ENCODE measurements at regions not wholly inside any gene's neighbourhood (a gene's known extent, or its start where the extent isn't known, plus 50 kb on each side); places are given as distances from the start of the nearest gene placed in this dataset.

GRCh38 chr12:63362791-63363190, 211.8 kb upstream of the AVPR1A start:
- CTCF ChIA-PET: no interaction called here
- POLR2A ChIA-PET: no interaction called here
- no peak overlapping the region for H3K4me2 ChIP-seq (replicated peaks; ENCODE audit: low read depth, low read length, poor library complexity, severe bottlenecking)
- Mint-ChIP-seq H3K4me1 (no peaks in the 10 kb centered on the region), H3K4me3 (no peak overlapping the region), H3K9me3 (ENCODE audit: insufficient read depth) (no peaks in the 10 kb centered on the region), H3K27ac (no peak overlapping the region), H3K27me3 (no peaks in the 10 kb centered on the region)
- H3K4me1 ChIP-seq (ENCODE audit: control insufficient read depth in 2 of 2, insufficient read depth in 2 of 2, low read length in 2 of 2): no peaks in the 10 kb centered on the region
- H3K9ac ChIP-seq (ENCODE audit: low read length): no peak overlapping the region
- ATAC-seq (ENCODE audit: low read depth): no peak
- H3K79me2 ChIP-seq (ENCODE audit: control insufficient read depth, insufficient read depth, low read length): no peaks in the 10 kb centered on the region
- H2AFZ ChIP-seq (ENCODE audit: insufficient read depth, low read depth, low read length, poor library complexity, severe bottlenecking): no peak overlapping the region
- no peaks in the 10 kb centered on the region for H3K27me3 ChIP-seq (replicated peaks in 1 of 4; ENCODE audit: control extremely low read depth in 1 of 4, control insufficient read depth in 3 of 4, insufficient read depth in 4 of 4, low read length in 3 of 4)
- whole genome bisulfite sequencing (ENCODE audit: insufficient coverage): no CpG with 5 or more reads among the region's 1 CpG
- H4K20me1 ChIP-seq (ENCODE audit: control insufficient read depth, insufficient read depth, low read length, poor library complexity, severe bottlenecking): no peaks in the 10 kb centered on the region
- no peak for TF ChIP-seq CTCF (IDR thresholded peaks at IDR 0.05)
- TF ChIP-seq EZH2 (IDR thresholded peaks at IDR 0.05; ENCODE audit: borderline replicate concordance, insufficient read depth, low read depth, low read length, poor library complexity, severe bottlenecking): no peak
- DNase-seq: no peak
- H3K9me3 ChIP-seq (ENCODE audit: control extremely low read depth in 1 of 3, control insufficient read depth in 2 of 3, insufficient read depth in 1 of 3, low read length in 2 of 3): no peaks in the 10 kb centered on the region
- intact Hi-C loops (cut with micrococcal nuclease): no loop called here
- no peak overlapping the region for H3K4me3 ChIP-seq (ENCODE audit: control extremely low read depth in 1 of 5, extremely low read depth in 1 of 5, insufficient read depth in 1 of 5, low read depth in 2 of 5, low read length in 4 of 5)
- H3K27ac ChIP-seq (ENCODE audit: low read length in 2 of 2): no peak overlapping the region
- H3K36me3 ChIP-seq (replicated peaks in 1 of 2; ENCODE audit: control extremely low read depth in 1 of 2, control insufficient read depth in 1 of 2, extremely low read depth in 1 of 2, insufficient read depth in 2 of 2, low read length in 1 of 2): no peaks in the 10 kb centered on the region

GRCh38 chr12:63362166-63362565, 211.2 kb upstream of the AVPR1A start:
- Histone ChIP-seq H3K4me2 (replicated peaks; ENCODE audit: low read depth, low read length, poor library complexity, severe bottlenecking) (no peak overlapping the region), H2AFZ (ENCODE audit: insufficient read depth, low read depth, low read length, poor library complexity, severe bottlenecking) (no peak overlapping the region), H3K4me3 (ENCODE audit: control extremely low read depth in 1 of 5, extremely low read depth in 1 of 5, insufficient read depth in 1 of 5, low read depth in 2 of 5, low read length in 4 of 5) (no peak overlapping the region), H3K4me1 (ENCODE audit: control insufficient read depth in 2 of 2, insufficient read depth in 2 of 2, low read length in 2 of 2) (no peaks in the 10 kb centered on the region), H3K79me2 (ENCODE audit: control insufficient read depth, insufficient read depth, low read length) (no peaks in the 10 kb centered on the region), H3K9me3 (ENCODE audit: control extremely low read depth in 1 of 3, control insufficient read depth in 2 of 3, insufficient read depth in 1 of 3, low read length in 2 of 3) (no peaks in the 10 kb centered on the region), H3K36me3 (replicated peaks in 1 of 2; ENCODE audit: control extremely low read depth in 1 of 2, control insufficient read depth in 1 of 2, extremely low read depth in 1 of 2, insufficient read depth in 2 of 2, low read length in 1 of 2) (no peaks in the 10 kb centered on the region), H3K27ac (ENCODE audit: low read length in 2 of 2) (no peak overlapping the region), H3K9ac (ENCODE audit: low read length) (no peak overlapping the region), H3K27me3 (replicated peaks in 1 of 4; ENCODE audit: control extremely low read depth in 1 of 4, control insufficient read depth in 3 of 4, insufficient read depth in 4 of 4, low read length in 3 of 4) (no peaks in the 10 kb centered on the region), H4K20me1 (ENCODE audit: control insufficient read depth, insufficient read depth, low read length, poor library complexity, severe bottlenecking) (no peaks in the 10 kb centered on the region)
- Mint-ChIP-seq H3K4me3 (no peak overlapping the region), H3K9me3 (ENCODE audit: insufficient read depth) (no peaks in the 10 kb centered on the region), H3K27ac (no peak overlapping the region), H3K27me3 (no peaks in the 10 kb centered on the region), H3K4me1 (no peaks in the 10 kb centered on the region)
- CTCF ChIA-PET: no interaction called here
- no peak for DNase-seq
- ATAC-seq (ENCODE audit: low read depth): no peak
- no peak for TF ChIP-seq EZH2 (IDR thresholded peaks at IDR 0.05; ENCODE audit: borderline replicate concordance, insufficient read depth, low read depth, low read length, poor library complexity, severe bottlenecking)
- no peak for TF ChIP-seq CTCF (IDR thresholded peaks at IDR 0.05)
- intact Hi-C loops (cut with micrococcal nuclease): no loop called here
- no CpG with 5 or more reads among the region's 2 CpGs for WGBS (ENCODE audit: insufficient coverage)
- POLR2A ChIA-PET: no interaction called here

Measured in B cell (primary cell).